GM19438 (cell line): ENCODE measurements at regions not wholly inside any gene's neighbourhood (a gene's known extent, or its start where the extent isn't known, plus 50 kb on each side); places are given as distances from the start of the nearest gene placed in this dataset.

Experiments
- ATAC-seq: cut with Tn5 transposase; IDR thresholded peaks from one replicate; pipeline ENCODE4 v1.9.1; 2021; ENCODE audit warnings: low read depth; ENCODE audit not compliant: unreplicated experiment

- no peak for ATAC-seq
Observed at GRCh38 chr18:39946623-39947061, 2008.4 kb upstream of the PIK3C3 start.

GRCh38 chr18:39945076-39945475 lies 2010.0 kb upstream of the PIK3C3 start:
- ATAC-seq = no peak

GRCh38 chr18:39942702-39943101 lies 2012.3 kb upstream of the PIK3C3 start:
- no peak for ATAC-seq

- ATAC-seq = no peak
Observed at GRCh38 chr18:39938676-39939608, 2016.1 kb upstream of the PIK3C3 start.

- ATAC-seq = no peak
Observed at GRCh38 chr18:39935598-39935997, 2019.4 kb upstream of the PIK3C3 start.

GRCh38 chr18:39918847-39919246 lies 2036.2 kb upstream of the PIK3C3 start:
- ATAC-seq = no peak

GRCh38 chr18:39913672-39914366 lies 2041.2 kb upstream of the PIK3C3 start:
- no peak for ATAC-seq

GRCh38 chr18:39911716-39912115 lies 2043.3 kb upstream of the PIK3C3 start:
- ATAC-seq = no peak

- ATAC-seq = no peak
Observed at GRCh38 chr18:39909706-39910105, 2045.3 kb upstream of the PIK3C3 start.

- no peak for ATAC-seq
Observed at GRCh38 chr18:39886136-39886535, 2068.9 kb upstream of the PIK3C3 start.

- no peak for ATAC-seq
Observed at GRCh38 chr18:39872651-39873050, 2082.4 kb upstream of the PIK3C3 start.

GRCh38 chr18:39871961-39872360 lies 2083.1 kb upstream of the PIK3C3 start:
- ATAC-seq = no peak

- ATAC-seq = no peak
Observed at GRCh38 chr18:39870591-39870990, 2084.4 kb upstream of the PIK3C3 start.

GRCh38 chr18:39863916-39864315 lies 2091.1 kb upstream of the PIK3C3 start:
- no peak for ATAC-seq

GRCh38 chr18:39862341-39862740 lies 2092.7 kb upstream of the PIK3C3 start:
- ATAC-seq = no peak

GRCh38 chr18:39854291-39854690 lies 2100.7 kb upstream of the PIK3C3 start:
- no peak for ATAC-seq

- no peak for ATAC-seq
Observed at GRCh38 chr18:39846265-39846664, 2108.8 kb upstream of the PIK3C3 start.

- ATAC-seq = no peak
Observed at GRCh38 chr18:39845631-39846030, 2109.4 kb upstream of the PIK3C3 start.

GRCh38 chr18:39845106-39845505 lies 2109.9 kb upstream of the PIK3C3 start:
- ATAC-seq = no peak

- ATAC-seq = no peak
Observed at GRCh38 chr18:39843546-39843945, 2111.5 kb upstream of the PIK3C3 start.

- ATAC-seq = no peak
Observed at GRCh38 chr18:39842366-39842914, 2112.6 kb upstream of the PIK3C3 start.
